ENCODE measurements at regions not wholly inside any gene's neighbourhood (a gene's known extent, or its start where the extent isn't known, plus 50 kb on each side); places are given as distances from the start of the nearest gene placed in this dataset.
"Not testable (repeated sequence)": the region's sequence is repeated elsewhere in the genome, so short reads cannot be mapped to it uniquely, and the experiment has no call there.

DNA sequence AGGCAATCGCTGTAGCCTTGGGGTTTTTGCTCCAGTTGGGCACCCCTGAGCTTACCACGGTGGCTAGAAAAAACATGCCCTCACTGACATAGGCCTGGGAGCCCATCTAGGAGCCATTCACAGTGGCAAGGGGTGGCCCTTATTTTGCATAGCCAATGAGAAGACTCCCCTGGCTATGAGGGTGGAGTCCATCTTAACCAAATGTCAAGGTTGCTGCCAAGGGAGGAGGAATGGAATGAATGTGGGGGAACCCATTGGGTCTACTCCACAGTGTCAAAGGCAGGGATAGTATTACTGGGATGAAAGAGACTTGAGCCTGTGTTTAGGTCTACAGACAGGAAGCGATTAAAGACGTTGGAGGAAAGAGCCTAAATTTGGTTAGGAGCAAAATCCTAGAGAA is 295.7 kb upstream of the PLGLB2 start:
- not testable (repeated sequence) for ATAC-seq, H3K4me3 ChIP-seq, H3K9me3 ChIP-seq, H3K27ac ChIP-seq, H3K36me3 ChIP-seq, H3K27me3 ChIP-seq
- WGBS, 2 donors (ENCODE audit: low coverage in 1 of 2): no CpG with 5 or more reads among the region's 4 CpGs
- H3K4me1 ChIP-seq: peaks cover 0 to 13% (median 0%) of the 10 kb centered on the region in 3 donors

GRCh38 chr2:87452861-87453260 is 295.0 kb upstream of the PLGLB2 start:
- WGBS, 2 donors (ENCODE audit: low coverage in 1 of 2): 33% methylated on average over 1 of the region's 1 CpG; no CpG with 5 or more reads in 1 of the 2 donors
- TF ChIP-seq POLR2AphosphoS5 (IDR thresholded peaks at IDR 0.05): peak; percentile 66
- H3K4me3 ChIP-seq, H3K9me3 ChIP-seq, H3K27me3 ChIP-seq, H3K36me3 ChIP-seq: not testable (repeated sequence)
- H3K27ac ChIP-seq: peak overlapping the region in 1 of 4 donors; percentile 15
- H3K4me1 ChIP-seq: peaks cover 0 to 13% (median 0%) of the 10 kb centered on the region in 3 donors
- peak; percentile 27 for ATAC-seq

GRCh38 chr2:87453965-87454364 is 293.9 kb upstream of the PLGLB2 start:
- H3K4me1 ChIP-seq: peaks cover 0 to 13% (median 0%) of the 10 kb centered on the region in 3 donors
- H3K27me3 ChIP-seq, H3K4me3 ChIP-seq, H3K36me3 ChIP-seq, H3K9me3 ChIP-seq: not testable (repeated sequence)
- H3K27ac ChIP-seq: peak overlapping the region in 3 of 4 donors; percentile 65 to 71 (median 69)
- peak; percentile 19 for ATAC-seq
- WGBS, 2 donors (ENCODE audit: low coverage in 1 of 2): 50 to 77% methylated on average over 1 of the region's 1 CpG

DNA sequence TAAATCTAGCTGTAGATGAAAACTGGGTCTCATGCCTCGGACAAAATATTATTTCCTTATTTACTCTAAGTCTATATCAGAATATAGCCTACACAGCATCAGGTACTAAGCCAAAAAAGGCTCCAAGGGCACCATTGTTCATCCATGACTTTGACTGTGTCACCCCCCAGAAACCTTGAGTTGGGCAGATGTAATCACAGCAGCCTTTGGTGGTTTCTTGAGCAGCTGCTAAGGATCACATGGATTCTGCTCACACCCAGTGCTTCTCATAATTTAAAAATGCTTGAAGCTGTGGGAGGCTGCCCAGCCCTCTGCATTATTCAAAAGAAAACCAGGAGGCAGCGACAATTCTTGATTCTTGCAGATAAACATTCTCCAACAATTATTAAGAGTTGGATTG is 293.5 kb upstream of the PLGLB2 start:
- H3K9me3 ChIP-seq, H3K36me3 ChIP-seq, ATAC-seq, H3K27me3 ChIP-seq, H3K4me3 ChIP-seq: not testable (repeated sequence)
- peak overlapping the region in 3 of 4 donors; percentile 65 to 71 (median 69) for H3K27ac ChIP-seq
- WGBS, 2 donors (ENCODE audit: low coverage in 1 of 2): 33 to 55% methylated on average over 1 of the region's 2 CpGs
- H3K4me1 ChIP-seq: peaks cover 0 to 13% (median 0%) of the 10 kb centered on the region in 3 donors

DNA sequence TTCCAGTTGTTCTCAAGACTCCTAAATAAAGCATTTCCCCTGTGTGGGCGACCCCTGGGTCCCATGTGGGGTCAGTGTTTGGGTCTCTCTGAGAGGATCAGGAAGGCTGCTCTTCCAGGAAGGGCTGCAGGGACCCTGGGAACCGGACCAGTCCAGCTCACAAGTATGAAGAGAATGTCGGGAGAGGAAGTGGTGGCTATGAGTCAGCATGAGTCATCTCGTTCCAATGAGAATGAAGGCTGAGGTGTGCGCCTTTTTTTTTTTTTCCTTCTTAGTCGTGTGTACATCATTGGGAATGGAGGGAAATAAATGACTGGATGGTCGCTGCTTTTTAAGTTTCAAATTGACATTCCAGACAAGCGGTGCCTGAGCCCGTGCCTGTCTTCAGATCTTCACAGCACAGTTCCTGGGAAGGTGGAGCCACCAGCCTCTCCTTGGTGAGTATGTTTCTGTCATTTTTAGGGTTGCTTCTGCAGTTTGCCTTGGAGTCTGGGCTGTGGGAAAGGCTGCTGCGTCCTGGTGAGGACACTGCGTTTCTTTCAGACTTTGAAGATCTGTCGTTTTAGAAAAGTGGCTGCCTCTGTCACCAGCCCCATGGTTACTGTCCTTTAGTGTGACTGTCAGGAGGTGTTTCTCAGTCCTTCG is 292.6 kb upstream of the PLGLB2 start:
- H3K36me3 ChIP-seq, H3K9me3 ChIP-seq, H3K27me3 ChIP-seq: not testable (repeated sequence)
- Histone ChIP-seq H3K4me1 (peaks cover 0 to 13% (median 0%) of the 10 kb centered on the region in 3 donors), H3K27ac (peak overlapping the region; percentile 73 to 83 (median 78)), H3K4me3 (peak overlapping the region; percentile 32 to 38)
- WGBS, 2 donors (ENCODE audit: low coverage in 1 of 2): 7% methylated on average over 5 of the region's 13 CpGs; no CpG with 5 or more reads in 1 of the 2 donors
- peak; percentile 82 for ATAC-seq

- peak overlapping the region; percentile 73 to 83 (median 78) for H3K27ac ChIP-seq
Measured at GRCh38 chr2:87455854-87456249, 292.0 kb upstream of the PLGLB2 start.

GRCh38 chr2:87456477-87457128 is 291.3 kb upstream of the PLGLB2 start:
- no CpG with 5 or more reads among the region's 17 CpGs for WGBS, 2 donors (ENCODE audit: low coverage in 1 of 2)
- not testable (repeated sequence) for H3K27me3 ChIP-seq, ATAC-seq, H3K36me3 ChIP-seq, H3K9me3 ChIP-seq
- H3K27ac ChIP-seq: peak overlapping the region; percentile 12 to 83 (median 78)
- peak overlapping the region in 1 of 2 donors; percentile 38 for H3K4me3 ChIP-seq
- peaks cover 0 to 13% (median 0%) of the 10 kb centered on the region in 3 donors for H3K4me1 ChIP-seq

More at GRCh38 chr2:87455854-87456249, 292.0 kb upstream of the PLGLB2 start:
- not testable (repeated sequence) for H3K36me3 ChIP-seq, H3K9me3 ChIP-seq, H3K27me3 ChIP-seq
- no CpG with 5 or more reads among the region's 9 CpGs for WGBS, 2 donors (ENCODE audit: low coverage in 1 of 2)
- peaks cover 0 to 13% (median 0%) of the 10 kb centered on the region in 3 donors for H3K4me1 ChIP-seq
- ATAC-seq: peak; percentile 47
- peak overlapping the region; percentile 32 to 38 for H3K4me3 ChIP-seq

- not testable (repeated sequence) for H3K27ac ChIP-seq, H3K9me3 ChIP-seq, H3K4me3 ChIP-seq, H3K27me3 ChIP-seq, H3K36me3 ChIP-seq, ATAC-seq
- WGBS, 2 donors (ENCODE audit: low coverage in 1 of 2): no CpG with 5 or more reads among the region's 8 CpGs
- peaks cover 0 to 13% (median 0%) of the 10 kb centered on the region in 3 donors for H3K4me1 ChIP-seq
Measured at GRCh38 chr2:87457129-87457499, 290.8 kb upstream of the PLGLB2 start.

- H3K9me3 ChIP-seq, H3K36me3 ChIP-seq, H3K27me3 ChIP-seq, H3K4me3 ChIP-seq, H3K27ac ChIP-seq: not testable (repeated sequence)
- peak; percentile 65 for ATAC-seq
- peaks cover 0 to 11% (median 0%) of the 10 kb centered on the region in 3 donors for H3K4me1 ChIP-seq
- no CpG with 5 or more reads among the region's 3 CpGs for WGBS, 2 donors (ENCODE audit: low coverage in 1 of 2)
Measured at GRCh38 chr2:87458938-87459337, 288.9 kb upstream of the PLGLB2 start.

DNA sequence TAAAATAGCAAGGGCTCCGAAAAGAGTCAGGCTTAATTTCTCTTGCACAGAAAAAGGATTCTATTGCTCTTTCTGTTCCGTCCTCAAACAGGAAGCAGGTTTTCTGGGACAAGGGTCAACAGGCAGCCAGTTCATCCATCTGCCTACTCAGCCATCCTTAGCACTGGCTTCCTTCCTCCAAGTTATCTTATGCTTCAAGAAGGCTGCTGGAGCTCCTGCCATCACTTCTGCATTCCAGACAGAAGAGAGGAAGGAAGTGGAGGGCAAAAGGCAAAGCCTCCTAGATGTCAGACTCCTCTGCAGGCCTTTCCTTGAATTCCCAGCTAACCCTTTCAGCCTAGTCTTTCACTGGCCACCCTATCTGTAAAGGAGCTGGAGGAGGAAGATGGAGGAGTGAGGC is 287.8 kb upstream of the PLGLB2 start:
- not testable (repeated sequence) for H3K27me3 ChIP-seq, ATAC-seq, H3K4me1 ChIP-seq, H3K9me3 ChIP-seq, H3K36me3 ChIP-seq, H3K27ac ChIP-seq, H3K4me3 ChIP-seq
- WGBS, 2 donors (ENCODE audit: low coverage in 1 of 2): no CpG with 5 or more reads among the region's 2 CpGs

DNA sequence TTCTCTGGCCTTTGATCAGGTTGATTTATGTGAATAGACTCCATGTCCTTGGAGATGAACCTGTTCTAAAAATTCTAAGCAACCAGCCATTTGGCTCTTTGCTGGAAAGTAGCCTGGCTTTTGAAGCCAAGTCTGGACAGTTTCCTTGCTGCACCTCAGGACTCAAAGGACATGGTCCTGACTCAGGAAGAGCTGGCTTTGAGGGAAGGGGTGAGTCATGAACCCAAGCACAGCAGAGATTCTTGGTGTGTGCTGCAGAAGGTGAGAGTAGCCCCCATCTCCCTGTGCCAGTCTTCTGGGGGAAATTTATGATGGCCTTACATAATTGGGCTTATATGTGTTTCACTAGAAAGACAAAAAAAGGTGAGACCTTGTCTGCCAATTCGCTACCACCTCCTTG is 287.2 kb upstream of the PLGLB2 start:
- not testable (repeated sequence) for H3K36me3 ChIP-seq, ATAC-seq, H3K27me3 ChIP-seq, H3K27ac ChIP-seq, H3K4me3 ChIP-seq, H3K4me1 ChIP-seq, H3K9me3 ChIP-seq
- whole genome bisulfite sequencing, 2 donors (ENCODE audit: low coverage in 1 of 2): no CpG with 5 or more reads among the region's 1 CpG

DNA sequence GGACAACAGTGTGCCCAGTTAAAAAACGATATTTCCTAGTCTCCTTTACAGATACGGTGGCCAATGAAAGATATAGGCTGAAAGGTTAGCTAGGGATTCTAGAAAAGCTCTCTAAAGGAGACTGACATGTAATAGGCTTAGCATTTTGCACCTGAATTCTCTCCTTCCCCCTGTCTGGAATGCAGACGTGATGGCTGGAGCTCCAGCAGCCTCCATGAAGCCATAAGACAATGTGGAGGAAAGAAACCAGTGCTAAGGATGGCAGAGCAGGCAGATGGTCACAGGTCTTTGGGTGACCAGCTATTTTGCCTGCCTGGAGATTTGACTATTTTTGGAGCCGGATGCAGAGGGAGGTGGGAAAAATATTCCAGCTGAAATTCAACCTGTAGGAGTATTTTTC is 286.2 kb upstream of the PLGLB2 start:
- not testable (repeated sequence) for H3K4me3 ChIP-seq, ATAC-seq, H3K27me3 ChIP-seq, H3K27ac ChIP-seq, H3K9me3 ChIP-seq, H3K4me1 ChIP-seq, H3K36me3 ChIP-seq
- 100% methylated on average over 1 of the region's 4 CpGs; no CpG with 5 or more reads in 1 of the 2 donors for WGBS, 2 donors (ENCODE audit: low coverage in 1 of 2)

DNA sequence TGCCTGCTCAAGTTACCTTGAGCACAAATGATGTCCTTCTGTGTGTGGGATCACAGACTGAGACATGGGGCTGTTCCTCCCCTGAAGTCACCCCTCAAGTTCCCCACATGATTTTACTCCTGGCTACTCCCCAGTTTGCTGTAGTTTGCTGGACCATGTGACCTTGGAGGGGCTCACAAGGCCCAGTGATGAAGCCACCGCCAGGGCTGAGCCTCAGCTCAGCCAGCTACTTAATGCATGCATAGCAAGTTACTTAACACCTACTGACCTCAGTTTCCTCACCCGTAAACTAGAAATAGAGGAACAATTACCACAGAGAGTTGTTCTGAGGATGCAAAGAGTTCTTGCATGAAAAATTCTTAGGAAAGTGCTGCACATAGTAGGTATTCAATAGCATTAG is 283.7 kb upstream of the PLGLB2 start:
- H3K27ac ChIP-seq: not testable (repeated sequence)
- WGBS, 2 donors (ENCODE audit: low coverage in 1 of 2): 71% methylated on average over 1 of the region's 2 CpGs; no CpG with 5 or more reads in 1 of the 2 donors

More for the DNA sequence above, 283.7 kb upstream of the PLGLB2 start:
- H3K27me3 ChIP-seq, H3K4me3 ChIP-seq, H3K4me1 ChIP-seq, ATAC-seq, H3K36me3 ChIP-seq, H3K9me3 ChIP-seq: not testable (repeated sequence)
